Hepatic stellate cell (primary cell): ENCODE measurements at regions not wholly inside any gene's neighbourhood (a gene's known extent, or its start where the extent isn't known, plus 50 kb on each side); places are given as distances from the start of the nearest gene placed in this dataset.
"Not testable (repeated sequence)": the region's sequence is repeated elsewhere in the genome, so short reads cannot be mapped to it uniquely, and the experiment has no call there.

ENCODE experiments used
- DNase-seq: peaks from one replicate; pipeline ENCODE4 v3.0.0; 2011; ENCODE audit warnings: low spot score

GRCh38 chr10:107529350-107529749 lies 364.8 kb upstream of the SORCS1 start:
- no peak for DNase-seq

- DNase-seq, result no peak
Observed at GRCh38 chr10:107520348-107520747, 355.8 kb upstream of the SORCS1 start.

- no peak for DNase-seq
Observed at GRCh38 chr10:107517811-107518210, 353.3 kb upstream of the SORCS1 start.

- DNase-seq, result no peak
Observed at GRCh38 chr10:107516349-107516748, 351.8 kb upstream of the SORCS1 start.

GRCh38 chr10:107504011-107504410 lies 339.5 kb upstream of the SORCS1 start:
- not testable (repeated sequence) for DNase-seq

- DNase-seq, result no peak
Observed at GRCh38 chr10:107502229-107502985, 337.9 kb upstream of the SORCS1 start.

- DNase-seq, result no peak
Observed at GRCh38 chr10:107498983-107499382, 334.5 kb upstream of the SORCS1 start.

- DNase-seq, result no peak
Observed at GRCh38 chr10:107497024-107497423, 332.5 kb upstream of the SORCS1 start.

GRCh38 chr10:107496594-107496993 lies 332.1 kb upstream of the SORCS1 start:
- DNase-seq, result no peak

- DNase-seq, result no peak
Observed at GRCh38 chr10:107492389-107492788, 327.9 kb upstream of the SORCS1 start.

GRCh38 chr10:107490389-107490788 lies 325.9 kb upstream of the SORCS1 start:
- no peak for DNase-seq

- no peak for DNase-seq
Observed at GRCh38 chr10:107487284-107487683, 322.8 kb upstream of the SORCS1 start.

GRCh38 chr10:107485019-107485418 lies 320.5 kb upstream of the SORCS1 start:
- no peak for DNase-seq

- no peak for DNase-seq
Observed at GRCh38 chr10:107481881-107482280, 317.4 kb upstream of the SORCS1 start.

- no peak for DNase-seq
Observed at GRCh38 chr10:107481224-107481623, 316.7 kb upstream of the SORCS1 start.

- no peak for DNase-seq
Observed at GRCh38 chr10:107480781-107481180, 316.3 kb upstream of the SORCS1 start.

- DNase-seq, result no peak
Observed at GRCh38 chr10:107477266-107477665, 312.8 kb upstream of the SORCS1 start.

- no peak for DNase-seq
Observed at GRCh38 chr10:107476408-107476807, 311.9 kb upstream of the SORCS1 start.

GRCh38 chr10:107474650-107475049 lies 310.1 kb upstream of the SORCS1 start:
- DNase-seq, result no peak

GRCh38 chr10:107473225-107473624 lies 308.7 kb upstream of the SORCS1 start:
- DNase-seq, result no peak

- no peak for DNase-seq
Observed at GRCh38 chr10:107471911-107472310, 307.4 kb upstream of the SORCS1 start.

GRCh38 chr10:107453561-107453960 lies 289.1 kb upstream of the SORCS1 start:
- no peak for DNase-seq

- no peak for DNase-seq
Observed at GRCh38 chr10:107451047-107451446, 286.5 kb upstream of the SORCS1 start.

GRCh38 chr10:107450056-107450455 lies 285.6 kb upstream of the SORCS1 start:
- DNase-seq, result no peak
